K562 (cell line): ENCODE measurements at regions not wholly inside any gene's neighbourhood (a gene's known extent, or its start where the extent isn't known, plus 50 kb on each side); places are given as distances from the start of the nearest gene placed in this dataset.

Source experiments
- ATAC-seq: fragments of 200-7000 bp; cut with Tn5 transposase; 3 replicates; pipeline ENCODE4 v1.9.1; 2020; ENCODE audit warnings: moderate library complexity
- BruUV-seq: library from RNA; stranded (reverse); fragments of 400-500 nt; replicated peaks from 2 replicates; lab custom pipeline; 2021; lab: Mats Ljungman, UMichigan
- CTCF ChIA-PET: fragments of 300-600 bp; formaldehyde crosslinking; extraction: SDS; loops from one replicate; lab custom pipeline; 2021; ENCODE audit warnings: low intra/inter-chr PET ratio; lab: Yijun Ruan, JAX
- POLR2A ChIA-PET: fragments of 300-600, 350-650 bp; sonication (Branson Sonifier 250); formaldehyde crosslinking; extraction: SDS; loops from one replicate; lab custom pipeline; 2021; ENCODE audit warnings: antibody characterized with exemption, inconsistent platforms; lab: Yijun Ruan, JAX
- DNase-seq, 4 experiments: peaks; one replicate each; pipeline versions ENCODE4 v3.0.0 to v3.0.0-alpha.2; 2011 to 2018; ENCODE audit warnings: low spot score in 3 of 4, mixed read lengths in 3 of 4; ENCODE audit errors: extremely low read depth in 1 of 4
- FAIRE-seq: peaks from 2 replicates; lab custom pipeline; 2011; peaks lifted over from hg19 to GRCh38; lab: Jason Lieb, UNC
- H2AFZ ChIP-seq: 2 replicates; pipeline ENCODE4 v1.6.0; 2011; ENCODE audit warnings: low read depth, low read length, control low read depth, inconsistent platforms
- H3K27ac ChIP-seq: fragments of 200-600 bp; 3 replicates; pipeline ENCODE4 v1.8.0; 2011; ENCODE audit warnings: low read depth, mild to moderate bottlenecking, control low read depth, inconsistent platforms, low read length, moderate library complexity, mixed read lengths; ENCODE audit errors: extremely low read depth
- H3K27me3 ChIP-seq, 2 experiments: fragments of 300-600 bp in 1 of 2; 2 replicates in 1 of 2; 3 replicates in 1 of 2; pipeline versions ENCODE4 v1.6.0 to v1.8.0; 2011; ENCODE audit warnings: inconsistent platforms in 2 of 2, low read length in 2 of 2, mild to moderate bottlenecking in 1 of 2, mixed read lengths in 1 of 2, moderate library complexity in 1 of 2; ENCODE audit not compliant: control insufficient read depth in 2 of 2, insufficient read depth in 2 of 2
- H3K36me3 ChIP-seq: fragments of 300-600 bp; 3 replicates; pipeline ENCODE4 v1.8.0; 2011; ENCODE audit warnings: mild to moderate bottlenecking, low read length, inconsistent platforms; ENCODE audit not compliant: control insufficient read depth, insufficient read depth
- H3K4me1 ChIP-seq, 2 experiments: fragments of 200-600 bp in 1 of 2; replicated peaks in 1 of 2; 2 replicates in 1 of 2; 3 replicates in 1 of 2; pipeline versions ENCODE4 v1.5.1 to v1.8.0; 2011; ENCODE audit warnings: inconsistent platforms in 2 of 2, low read length in 2 of 2, mild to moderate bottlenecking in 1 of 2, mixed read lengths in 1 of 2, moderate library complexity in 1 of 2; ENCODE audit not compliant: control insufficient read depth in 2 of 2, insufficient read depth in 2 of 2
- H3K4me2 ChIP-seq: 2 replicates; pipeline ENCODE4 v1.6.1; 2011; ENCODE audit warnings: low read length, control low read depth, inconsistent platforms, mixed read lengths; ENCODE audit not compliant: insufficient read depth
- H3K4me3 ChIP-seq: fragments of 200-600 bp; sonication (generic), shearing (Covaris generic); 2 replicates; pipeline ENCODE4 v1.5.1; 2016; ENCODE audit warnings: control low read depth, inconsistent platforms
- H3K79me2 ChIP-seq: fragments of 200-600 bp; 3 replicates; pipeline ENCODE4 v1.8.0; 2011; ENCODE audit warnings: low read length, inconsistent platforms; ENCODE audit not compliant: control insufficient read depth, insufficient read depth
- H3K9ac ChIP-seq, 2 experiments: 2 replicates each; pipeline versions ENCODE4 v1.6.0 to v1.6.1; 2011; ENCODE audit warnings: low read depth in 2 of 2, low read length in 2 of 2, control low read depth in 1 of 2, inconsistent platforms in 1 of 2, mild to moderate bottlenecking in 1 of 2, mixed read lengths in 1 of 2; ENCODE audit not compliant: insufficient read depth in 1 of 2
- H3K9me1 ChIP-seq: one replicate; pipeline ENCODE4 v1.6.0; 2011; ENCODE audit warnings: inconsistent platforms, mild to moderate bottlenecking, low read length, moderate library complexity; ENCODE audit not compliant: control insufficient read depth, insufficient read depth
- H3K9me3 ChIP-seq: replicated peaks from 2 replicates; pipeline ENCODE4 v1.5.1; 2011; ENCODE audit warnings: low read depth, low read length, inconsistent platforms; ENCODE audit not compliant: control insufficient read depth, insufficient read depth
- H4K20me1 ChIP-seq: replicated peaks from 2 replicates; pipeline ENCODE4 v1.6.1; 2011; ENCODE audit warnings: low read length, inconsistent platforms, mixed read lengths; ENCODE audit not compliant: control insufficient read depth, insufficient read depth
- BRF1 ChIP-seq: IDR thresholded peaks from 3 replicates; pipeline ENCODE4 v1.6.1; 2011; ENCODE audit warnings: borderline replicate concordance, mild to moderate bottlenecking; ENCODE audit not compliant: insufficient read length; ENCODE audit errors: extremely low read depth
- CHD1 ChIP-seq: fragments of 200-600 bp; sonication (generic); IDR thresholded peaks from one replicate; pipeline ENCODE4 v1.6.1; 2012; ENCODE audit warnings: mild to moderate bottlenecking, moderate library complexity, low read length, inconsistent platforms
- ERF ChIP-seq: fragments of 450-650 bp; formaldehyde crosslinking; IDR thresholded peaks from 2 replicates; pipeline ENCODE4 v1.4.0; 2020; ENCODE audit warnings: mild to moderate bottlenecking, mixed read lengths
- EWSR1 ChIP-seq: fragments of 450-650 bp; IDR thresholded peaks from 2 replicates; pipeline ENCODE4 v1.6.1; 2018; ENCODE audit warnings: borderline replicate concordance, mild to moderate bottlenecking, low read depth, moderate library complexity; ENCODE audit not compliant: partially characterized antibody
- GABPB1 ChIP-seq: sonication (generic); formaldehyde crosslinking; IDR thresholded peaks from 2 replicates; pipeline ENCODE4 v1.8.0; 2022; ENCODE audit warnings: mild to moderate bottlenecking, missing genetic modification reagents
- JUNB ChIP-seq: fragments of 450-650 bp; formaldehyde crosslinking; conservative IDR thresholded peaks from 2 replicates; pipeline ENCODE4 v1.4.0; 2020; ENCODE audit warnings: mild to moderate bottlenecking
- NCOA6 ChIP-seq: fragments of 450-650 bp; IDR thresholded peaks from 2 replicates; pipeline ENCODE4 v1.6.1; 2017; ENCODE audit warnings: mild to moderate bottlenecking
- NR4A1 ChIP-seq, 2 experiments: fragments of 250-450 bp in 1 of 2; fragments of 450-650 bp in 1 of 2; sonication (Bioruptor Pico) in 1 of 2; IDR thresholded peaks; 2 replicates each; pipeline versions ENCODE4 v1.4.0 to v1.6.1; 2016 to 2020; ENCODE audit warnings: mild to moderate bottlenecking in 2 of 2, missing compliant biosample characterization in 1 of 2, missing genetic modification characterization in 1 of 2, moderate library complexity in 1 of 2
- PHF20 ChIP-seq: fragments of 450-650 bp; IDR thresholded peaks from 2 replicates; pipeline ENCODE4 v1.6.1; 2018; ENCODE audit not compliant: partially characterized antibody
- POLR2AphosphoS2 ChIP-seq: IDR thresholded peaks from 2 replicates; pipeline ENCODE4 v1.6.1; 2012; ENCODE audit warnings: low read length, improper control_type of control experiment
- TCF7 ChIP-seq: sonication (generic); IDR thresholded peaks from 2 replicates; pipeline ENCODE4 v1.6.1; 2016; ENCODE audit warnings: antibody characterized with exemption, borderline replicate concordance
- TRIM25 ChIP-seq: fragments of 450-650 bp; IDR thresholded peaks from 2 replicates; pipeline ENCODE4 v1.7.0; 2016; ENCODE audit warnings: borderline replicate concordance
- U2AF2 ChIP-seq: fragments of 200-400 bp; formaldehyde crosslinking; optimal IDR thresholded peaks from 2 replicates; pipeline ENCODE3; 2017; ENCODE audit warnings: low read depth, mild to moderate bottlenecking, low read length
- ZNF121 ChIP-seq: sonication (generic); formaldehyde crosslinking; conservative IDR thresholded peaks from 2 replicates; pipeline ENCODE4 v1.8.0; 2022; ENCODE audit warnings: missing genetic modification reagents
- ZNF175 ChIP-seq: fragments of 200-800 bp; sonication (Bioruptor generic); IDR thresholded peaks from 2 replicates; pipeline ENCODE4 v1.6.1; 2016; ENCODE audit warnings: low read depth, mild to moderate bottlenecking, missing genetic modification characterization, missing compliant biosample characterization
- WGBS: fragments of 100-300 bp; shearing (Covaris generic); methylation state at CpG from one replicate; pipeline ENCODE4 v1.1.6; 2016; ENCODE audit warnings: low coverage, mixed read lengths; ENCODE audit not compliant: insufficient coverage; ENCODE audit errors: missing lambda C conversion rate; 5-methylcytosine and 5-hydroxymethylcytosine counted together
- in situ Hi-C: fragments of 300-500 bp; cut with MboI; formaldehyde crosslinking; loops from 4 replicates; pipeline ENCODE4 v1.15.0; 2018; ENCODE audit warnings: inconsistent platforms, mixed read lengths
- intact Hi-C: fragments of 100-400 bp; cut with micrococcal nuclease; formaldehyde crosslinking; loops from 2 replicates; pipeline ENCODE4 v1.14.2; 2022

GRCh38 chrX:126395909-126396308 lies 156.7 kb downstream of the DCAF12L1 start:
- CTCF ChIA-PET, result no interaction called here
- no peaks in the 10 kb centered on the region for H3K27me3 ChIP-seq
- H3K36me3 ChIP-seq, result no peaks in the 10 kb centered on the region
- intact Hi-C loops, result no loop called here
- no TSS peak for BruUV-seq
- no peaks in the 10 kb centered on the region for H3K9me3 ChIP-seq
- no peak for DNase-seq
- H4K20me1 ChIP-seq, result no peaks in the 10 kb centered on the region
- no peak overlapping the region for H3K4me2 ChIP-seq
- no peak for TF ChIP-seq U2AF2
- no peak for TF ChIP-seq POLR2AphosphoS2
- H3K4me3 ChIP-seq, result no peak overlapping the region
- FAIRE-seq, result no peak
- no peaks in the 10 kb centered on the region for H3K79me2 ChIP-seq
- H3K9me1 ChIP-seq, result no peaks in the 10 kb centered on the region
- H3K9ac ChIP-seq, result no peak overlapping the region
- POLR2A ChIA-PET, result no interaction called here
- H3K4me1 ChIP-seq, result no peaks in the 10 kb centered on the region
- in situ Hi-C loops, result no loop called here
- no peak overlapping the region for H2AFZ ChIP-seq
- H3K27ac ChIP-seq, result no peak overlapping the region
- ATAC-seq, result no peak

GRCh38 chrX:126394681-126395080 lies 157.9 kb downstream of the DCAF12L1 start:
- TF ChIP-seq ERF (CRISPR knock-in tag) (no peak), NR4A1 (CRISPR knock-in tag; IDR thresholded peaks at IDR 0.05) (no peak), NR4A1 (tag; IDR thresholded peaks at IDR 0.05) (no peak), TCF7 (no peak), ZNF121 (CRISPR knock-in tag) (no peak), TRIM25 (no peak), PHF20 (no peak), NCOA6 (no peak), GABPB1 (no peak), BRF1 (no peak), EWSR1 (no peak), CHD1 (no peak), ZNF175 (CRISPR knock-in tag) (no peak), JUNB (CRISPR knock-in tag) (no peak)
- CTCF ChIA-PET, result no interaction called here
- H3K4me2 ChIP-seq, result no peak overlapping the region
- no peak overlapping the region for H3K4me3 ChIP-seq
- POLR2A ChIA-PET, result no interaction called here
- H3K9me1 ChIP-seq, result no peaks in the 10 kb centered on the region
- in situ Hi-C loops, result no loop called here
- DNase-seq (no peak), ATAC-seq (no peak), FAIRE-seq (no peak)
- H3K27ac ChIP-seq, result no peak overlapping the region
- 0% methylated on average over 2 of the region's 2 CpGs for WGBS
- H3K4me1 ChIP-seq, result no peaks in the 10 kb centered on the region
- no peaks in the 10 kb centered on the region for H3K27me3 ChIP-seq
- intact Hi-C loops, result no loop called here
- H2AFZ ChIP-seq, result no peak overlapping the region
- no peaks in the 10 kb centered on the region for H4K20me1 ChIP-seq
- BruUV-seq, result no TSS peak
- H3K36me3 ChIP-seq, result no peaks in the 10 kb centered on the region
- H3K9me3 ChIP-seq, result no peaks in the 10 kb centered on the region
- H3K79me2 ChIP-seq, result no peaks in the 10 kb centered on the region
- H3K9ac ChIP-seq, result no peak overlapping the region
